ENCODE measurements at regions not wholly inside any gene's neighbourhood (a gene's known extent, or its start where the extent isn't known, plus 50 kb on each side); places are given as distances from the start of the nearest gene placed in this dataset.
"Not testable (repeated sequence)": the region's sequence is repeated elsewhere in the genome, so short reads cannot be mapped to it uniquely, and the experiment has no call there.

- TF ChIP-seq, protein P1, sequence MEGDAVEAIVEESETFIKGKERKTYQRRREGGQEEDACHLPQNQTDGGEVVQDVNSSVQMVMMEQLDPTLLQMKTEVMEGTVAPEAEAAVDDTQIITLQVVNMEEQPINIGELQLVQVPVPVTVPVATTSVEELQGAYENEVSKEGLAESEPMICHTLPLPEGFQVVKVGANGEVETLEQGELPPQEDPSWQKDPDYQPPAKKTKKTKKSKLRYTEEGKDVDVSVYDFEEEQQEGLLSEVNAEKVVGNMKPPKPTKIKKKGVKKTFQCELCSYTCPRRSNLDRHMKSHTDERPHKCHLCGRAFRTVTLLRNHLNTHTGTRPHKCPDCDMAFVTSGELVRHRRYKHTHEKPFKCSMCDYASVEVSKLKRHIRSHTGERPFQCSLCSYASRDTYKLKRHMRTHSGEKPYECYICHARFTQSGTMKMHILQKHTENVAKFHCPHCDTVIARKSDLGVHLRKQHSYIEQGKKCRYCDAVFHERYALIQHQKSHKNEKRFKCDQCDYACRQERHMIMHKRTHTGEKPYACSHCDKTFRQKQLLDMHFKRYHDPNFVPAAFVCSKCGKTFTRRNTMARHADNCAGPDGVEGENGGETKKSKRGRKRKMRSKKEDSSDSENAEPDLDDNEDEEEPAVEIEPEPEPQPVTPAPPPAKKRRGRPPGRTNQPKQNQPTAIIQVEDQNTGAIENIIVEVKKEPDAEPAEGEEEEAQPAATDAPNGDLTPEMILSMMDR (IDR thresholded peaks at IDR 0.05; ENCODE audit: borderline replicate concordance, extremely low read depth, low read length, poor library complexity, severe bottlenecking): not testable (repeated sequence)
- not testable (repeated sequence) for TF ChIP-seq EZH2 (IDR thresholded peaks at IDR 0.05; ENCODE audit: borderline replicate concordance, low read depth, low read length, severe bottlenecking)
Observed at GRCh38 chr22:15782933-15783332, 93.1 kb downstream of the POTEH start.

Measured in DND-41 (cell line).